ENCODE measurements at regions not wholly inside any gene's neighbourhood (a gene's known extent, or its start where the extent isn't known, plus 50 kb on each side); places are given as distances from the start of the nearest gene placed in this dataset.

GRCh38 chr2:12467303-12467702, 249.4 kb upstream of the TRIB2 start:
- no peak for TF ChIP-seq CTCF (IDR thresholded peaks at IDR 0.05)
- no peak for TF ChIP-seq POLR2A (IDR thresholded peaks at IDR 0.05)

Data from right lobe of liver (tissue), 4 donors.